PFSK-1 (cell line): ENCODE measurements at regions not wholly inside any gene's neighbourhood (a gene's known extent, or its start where the extent isn't known, plus 50 kb on each side); places are given as distances from the start of the nearest gene placed in this dataset.

ENCODE experiments used
- FOXP2 ChIP-seq: optimal IDR thresholded peaks from 2 replicates; pipeline ENCODE3; 2011; ENCODE audit warnings: borderline replicate concordance, control low read depth, inconsistent platforms; ENCODE audit not compliant: insufficient read depth; ENCODE audit errors: extremely low read length, extremely low read depth
- POLR2AphosphoS5 ChIP-seq: IDR thresholded peaks from 2 replicates; pipeline ENCODE4 v1.6.1; 2012; ENCODE audit warnings: low read depth, mild to moderate bottlenecking, control low read depth, low read length, moderate library complexity
- SIN3A ChIP-seq: IDR thresholded peaks from 2 replicates; pipeline ENCODE4 v1.6.1; 2012; ENCODE audit warnings: mild to moderate bottlenecking, low read length, moderate library complexity, borderline replicate concordance; ENCODE audit not compliant: insufficient read depth
- TAF1 ChIP-seq: IDR thresholded peaks from 2 replicates; pipeline ENCODE4 v1.6.1; 2012; ENCODE audit warnings: low read length, control low read depth, borderline replicate concordance; ENCODE audit not compliant: insufficient read depth
- TF ChIP-seq, protein P1 (sequence below), 2 experiments: IDR thresholded peaks; 2 replicates each; pipeline versions ENCODE4 v1.6.1 to v1.8.0; 2011 to 2012; ENCODE audit warnings: low read depth in 2 of 2, low read length in 2 of 2, control low read depth in 1 of 2, inconsistent platforms in 1 of 2, mild to moderate bottlenecking in 1 of 2, moderate library complexity in 1 of 2; ENCODE audit not compliant: insufficient read depth in 1 of 2

GRCh38 chr5:152987131-152987530, 503.3 kb upstream of the GRIA1 start:
- TF ChIP-seq TAF1, result no peak
- no peak for TF ChIP-seq POLR2AphosphoS5
- no peak for TF ChIP-seq FOXP2
- TF ChIP-seq, protein P1, sequence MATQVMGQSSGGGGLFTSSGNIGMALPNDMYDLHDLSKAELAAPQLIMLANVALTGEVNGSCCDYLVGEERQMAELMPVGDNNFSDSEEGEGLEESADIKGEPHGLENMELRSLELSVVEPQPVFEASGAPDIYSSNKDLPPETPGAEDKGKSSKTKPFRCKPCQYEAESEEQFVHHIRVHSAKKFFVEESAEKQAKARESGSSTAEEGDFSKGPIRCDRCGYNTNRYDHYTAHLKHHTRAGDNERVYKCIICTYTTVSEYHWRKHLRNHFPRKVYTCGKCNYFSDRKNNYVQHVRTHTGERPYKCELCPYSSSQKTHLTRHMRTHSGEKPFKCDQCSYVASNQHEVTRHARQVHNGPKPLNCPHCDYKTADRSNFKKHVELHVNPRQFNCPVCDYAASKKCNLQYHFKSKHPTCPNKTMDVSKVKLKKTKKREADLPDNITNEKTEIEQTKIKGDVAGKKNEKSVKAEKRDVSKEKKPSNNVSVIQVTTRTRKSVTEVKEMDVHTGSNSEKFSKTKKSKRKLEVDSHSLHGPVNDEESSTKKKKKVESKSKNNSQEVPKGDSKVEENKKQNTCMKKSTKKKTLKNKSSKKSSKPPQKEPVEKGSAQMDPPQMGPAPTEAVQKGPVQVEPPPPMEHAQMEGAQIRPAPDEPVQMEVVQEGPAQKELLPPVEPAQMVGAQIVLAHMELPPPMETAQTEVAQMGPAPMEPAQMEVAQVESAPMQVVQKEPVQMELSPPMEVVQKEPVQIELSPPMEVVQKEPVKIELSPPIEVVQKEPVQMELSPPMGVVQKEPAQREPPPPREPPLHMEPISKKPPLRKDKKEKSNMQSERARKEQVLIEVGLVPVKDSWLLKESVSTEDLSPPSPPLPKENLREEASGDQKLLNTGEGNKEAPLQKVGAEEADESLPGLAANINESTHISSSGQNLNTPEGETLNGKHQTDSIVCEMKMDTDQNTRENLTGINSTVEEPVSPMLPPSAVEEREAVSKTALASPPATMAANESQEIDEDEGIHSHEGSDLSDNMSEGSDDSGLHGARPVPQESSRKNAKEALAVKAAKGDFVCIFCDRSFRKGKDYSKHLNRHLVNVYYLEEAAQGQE (IDR thresholded peaks at IDR 0.05; ENCODE audit: insufficient read depth in 1 of 2, low read depth in 2 of 2, low read length in 2 of 2), result no peak
- TF ChIP-seq SIN3A, result no peak

- no peak for TF ChIP-seq TAF1
- no peak for TF ChIP-seq POLR2AphosphoS5
- TF ChIP-seq FOXP2, result no peak
- TF ChIP-seq, protein P1 (IDR thresholded peaks at IDR 0.05; ENCODE audit: insufficient read depth in 1 of 2, low read depth in 2 of 2, low read length in 2 of 2), result no peak
- no peak for TF ChIP-seq SIN3A
Observed at GRCh38 chr5:152990217-152990616, 500.3 kb upstream of the GRIA1 start.

DNA sequence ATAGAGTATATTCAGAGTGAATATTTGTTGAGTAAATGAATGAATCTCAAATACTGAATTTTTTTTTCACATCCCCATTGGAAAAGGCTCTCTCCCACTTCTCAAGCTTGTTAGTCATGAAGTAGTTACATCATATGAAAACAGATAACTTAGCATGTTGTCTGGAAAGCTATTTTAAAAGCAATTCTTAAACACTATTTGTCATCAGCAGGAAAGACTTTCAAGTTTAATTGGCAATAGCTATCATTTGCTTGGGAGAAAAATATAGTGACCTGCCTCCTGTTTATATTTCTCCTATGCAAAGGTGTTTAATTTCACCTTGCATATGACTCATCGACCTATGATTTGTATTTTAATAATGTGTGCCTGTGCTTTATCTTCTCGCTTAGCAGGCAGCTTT, 499.8 kb upstream of the GRIA1 start:
- no peak for TF ChIP-seq SIN3A
- no peak for TF ChIP-seq TAF1
- no peak for TF ChIP-seq POLR2AphosphoS5
- no peak for TF ChIP-seq FOXP2
- TF ChIP-seq, protein P1 (IDR thresholded peaks at IDR 0.05; ENCODE audit: insufficient read depth in 1 of 2, low read depth in 2 of 2, low read length in 2 of 2), result no peak

DNA sequence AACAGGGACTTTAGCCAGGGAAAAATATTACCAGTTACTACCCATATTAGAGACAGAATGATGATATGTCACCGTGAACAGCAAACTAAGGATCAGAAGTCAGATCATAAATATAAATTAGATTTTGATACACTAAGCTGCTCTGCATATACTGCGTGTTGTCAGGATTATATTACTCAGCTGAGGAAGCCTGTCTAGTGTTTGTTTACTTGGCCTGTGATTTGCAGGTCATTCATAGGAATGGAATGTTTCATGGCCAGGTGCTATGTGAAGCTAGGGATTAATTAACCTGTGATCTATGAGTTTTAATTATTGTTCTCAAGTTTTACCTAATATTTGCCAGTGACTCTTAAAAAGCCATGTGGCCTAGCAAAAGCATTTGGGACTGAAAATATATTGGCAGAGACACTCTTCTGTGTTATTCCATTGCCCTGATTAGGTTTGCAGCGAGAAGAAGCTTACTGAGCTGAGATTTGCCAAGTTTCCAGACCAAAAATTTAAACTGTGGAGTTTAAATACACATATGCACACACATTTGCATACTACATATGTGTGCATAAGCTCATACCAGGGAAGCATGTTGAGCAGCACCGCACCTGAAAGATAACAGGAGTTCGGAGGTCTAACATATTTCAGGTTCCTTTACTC, 496.3 kb upstream of the GRIA1 start:
- TF ChIP-seq, protein P1 (IDR thresholded peaks at IDR 0.05; ENCODE audit: insufficient read depth in 1 of 2, low read depth in 2 of 2, low read length in 2 of 2), result no peak

DNA sequence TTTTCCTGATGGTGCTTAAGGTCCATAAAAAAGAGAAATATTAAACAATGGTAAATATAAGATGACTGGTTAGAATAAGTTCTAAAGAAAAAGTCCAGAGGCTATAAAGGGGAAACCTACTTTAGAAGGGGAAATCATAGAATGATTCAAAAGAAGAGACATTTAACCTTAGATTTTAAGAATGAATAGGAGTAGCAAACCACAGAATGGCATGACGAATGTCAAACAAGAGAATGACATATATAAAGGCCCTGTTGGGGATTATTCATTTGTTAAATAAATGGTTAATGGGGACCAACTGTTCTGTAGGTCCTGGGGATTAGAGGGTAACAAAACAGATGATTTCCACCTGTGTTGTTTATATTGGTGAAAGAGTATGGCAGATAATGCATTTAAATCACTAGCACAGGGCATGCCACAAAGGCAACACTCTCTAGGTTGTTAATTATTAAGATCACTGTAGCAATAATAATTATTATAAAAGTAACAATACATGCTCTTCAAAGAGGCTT, 495.2 kb upstream of the GRIA1 start:
- TF ChIP-seq FOXP2 (no peak), SIN3A (no peak), POLR2AphosphoS5 (no peak), TAF1 (no peak)
- TF ChIP-seq, protein P1 (IDR thresholded peaks at IDR 0.05; ENCODE audit: insufficient read depth in 1 of 2, low read depth in 2 of 2, low read length in 2 of 2), result no peak
